ENCODE measurements at regions not wholly inside any gene's neighbourhood (a gene's known extent, or its start where the extent isn't known, plus 50 kb on each side); places are given as distances from the start of the nearest gene placed in this dataset.

DNA sequence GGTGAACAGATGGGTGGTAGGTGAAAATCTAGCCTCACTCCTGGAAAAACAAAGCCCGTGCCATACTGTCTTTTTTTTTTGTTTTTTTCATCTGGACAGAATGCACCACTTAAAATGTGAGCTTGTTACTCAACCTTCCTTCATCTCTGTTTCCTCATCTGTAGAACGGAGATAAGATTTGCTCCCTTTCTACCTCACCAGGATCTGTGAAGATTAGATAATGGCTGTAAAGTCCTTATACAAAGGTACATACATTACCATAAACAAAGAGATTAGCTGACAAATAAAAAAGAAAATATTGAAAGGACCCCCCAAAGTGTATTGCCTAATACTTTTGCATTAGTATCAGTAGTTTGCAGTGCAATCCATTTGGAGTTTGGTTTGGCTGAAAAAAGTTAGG, 75.4 kb upstream of the ZEB2 start:
- no peak for TF ChIP-seq CTCF (IDR thresholded peaks at IDR 0.05)
- TF ChIP-seq POLR2A (IDR thresholded peaks at IDR 0.05): no peak
